ENCODE measurements at regions not wholly inside any gene's neighbourhood (a gene's known extent, or its start where the extent isn't known, plus 50 kb on each side); places are given as distances from the start of the nearest gene placed in this dataset.

DNA sequence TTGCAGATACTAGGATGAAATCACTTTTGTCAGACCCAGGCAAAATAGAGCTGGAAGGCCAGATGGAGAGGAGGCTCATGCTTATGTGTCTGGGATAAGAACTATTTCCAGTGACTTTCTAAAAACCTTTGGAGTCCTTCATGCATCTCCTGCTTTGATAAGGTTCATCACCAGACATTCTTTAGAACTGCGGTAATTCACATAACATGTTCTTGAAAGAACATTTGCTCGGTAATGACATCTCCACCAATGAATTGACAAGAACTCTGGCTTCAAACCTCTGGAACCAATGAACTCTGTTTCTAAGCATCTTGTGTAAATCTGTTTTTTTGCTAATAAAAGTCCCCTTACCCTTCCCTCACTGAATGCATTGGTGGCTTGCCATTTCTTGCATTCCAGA lies 112.0 kb upstream of the KL start:
- TF ChIP-seq, protein P1, sequence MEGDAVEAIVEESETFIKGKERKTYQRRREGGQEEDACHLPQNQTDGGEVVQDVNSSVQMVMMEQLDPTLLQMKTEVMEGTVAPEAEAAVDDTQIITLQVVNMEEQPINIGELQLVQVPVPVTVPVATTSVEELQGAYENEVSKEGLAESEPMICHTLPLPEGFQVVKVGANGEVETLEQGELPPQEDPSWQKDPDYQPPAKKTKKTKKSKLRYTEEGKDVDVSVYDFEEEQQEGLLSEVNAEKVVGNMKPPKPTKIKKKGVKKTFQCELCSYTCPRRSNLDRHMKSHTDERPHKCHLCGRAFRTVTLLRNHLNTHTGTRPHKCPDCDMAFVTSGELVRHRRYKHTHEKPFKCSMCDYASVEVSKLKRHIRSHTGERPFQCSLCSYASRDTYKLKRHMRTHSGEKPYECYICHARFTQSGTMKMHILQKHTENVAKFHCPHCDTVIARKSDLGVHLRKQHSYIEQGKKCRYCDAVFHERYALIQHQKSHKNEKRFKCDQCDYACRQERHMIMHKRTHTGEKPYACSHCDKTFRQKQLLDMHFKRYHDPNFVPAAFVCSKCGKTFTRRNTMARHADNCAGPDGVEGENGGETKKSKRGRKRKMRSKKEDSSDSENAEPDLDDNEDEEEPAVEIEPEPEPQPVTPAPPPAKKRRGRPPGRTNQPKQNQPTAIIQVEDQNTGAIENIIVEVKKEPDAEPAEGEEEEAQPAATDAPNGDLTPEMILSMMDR (IDR thresholded peaks at IDR 0.05), result no peak
- no peak for TF ChIP-seq EP300 (IDR thresholded peaks at IDR 0.05)
- no peak for TF ChIP-seq POLR2AphosphoS5 (IDR thresholded peaks at IDR 0.05)

Measured in esophagus muscularis mucosa (tissue), 4 donors.